Vagina (tissue), 2 donors: ENCODE measurements at regions not wholly inside any gene's neighbourhood (a gene's known extent, or its start where the extent isn't known, plus 50 kb on each side); places are given as distances from the start of the nearest gene placed in this dataset.

Experiments
- DNase-seq, 2 donors: peaks; one replicate each; pipeline ENCODE4 v3.0.0-alpha.2; 2017; ENCODE audit errors: extremely low spot score in 2 of 2
- H3K27ac ChIP-seq: fragments of 200-600 bp; sonication (generic); one replicate; pipeline ENCODE4 v1.5.1; 2019
- H3K27me3 ChIP-seq: fragments of 200-600 bp; sonication (generic); one replicate; pipeline ENCODE4 v1.5.1; 2019
- H3K36me3 ChIP-seq, 2 donors: fragments of 200-600 bp; sonication (generic); one replicate each; pipeline ENCODE4 v1.5.1; 2017 to 2019
- H3K4me1 ChIP-seq: fragments of 200-600 bp; sonication (generic); one replicate; pipeline ENCODE4 v1.5.1; 2019
- H3K4me3 ChIP-seq, 2 donors: fragments of 200-600 bp; sonication (generic); 1 replicate in 1 of 2; 2 replicates in 1 of 2; pipeline ENCODE4 v1.5.1; 2016 to 2019
- H3K9me3 ChIP-seq: fragments of 200-600 bp; sonication (generic); one replicate; pipeline ENCODE4 v1.5.1; 2019
- CTCF ChIP-seq, 3 experiments: fragments of 450-650 bp in 2 of 3; fragments of 200-600 bp in 1 of 3; sonication (generic) in 1 of 3; IDR thresholded peaks; one replicate each; pipeline ENCODE4 v1.5.1; 2017 to 2019; ENCODE audit warnings: antibody characterized with exemption in 3 of 3, mild to moderate bottlenecking in 2 of 3, moderate library complexity in 2 of 3
- POLR2A ChIP-seq, 2 donors: fragments of 450-650 bp; IDR thresholded peaks; one replicate each; pipeline ENCODE4 v1.6.1; 2017; ENCODE audit warnings: antibody characterized with exemption in 2 of 2, mild to moderate bottlenecking in 2 of 2, moderate library complexity in 2 of 2
- POLR2AphosphoS5 ChIP-seq, 2 donors: sonication (generic); formaldehyde crosslinking; IDR thresholded peaks; one replicate each; pipeline ENCODE4 v1.9.0; 2017; ENCODE audit warnings: antibody characterized with exemption in 2 of 2, mild to moderate bottlenecking in 2 of 2, low read depth in 1 of 2; ENCODE audit not compliant: insufficient read depth in 1 of 2
- intact Hi-C: fragments of 100-400 bp; cut with DNase I; formaldehyde crosslinking; loops from one replicate; pipeline ENCODE4 v1.15.1; 2023

GRCh38 chr3:84074767-84075166 is 884.0 kb upstream of the CADM2 start:
- intact Hi-C loops: no loop called here
- DNase-seq: no peak
- no peaks in the 10 kb centered on the region for H3K36me3 ChIP-seq

GRCh38 chr3:84077479-84077878 is 881.3 kb upstream of the CADM2 start:
- Histone ChIP-seq H3K4me1 (no peaks in the 10 kb centered on the region), H3K36me3 (no peaks in the 10 kb centered on the region), H3K9me3 (no peaks in the 10 kb centered on the region), H3K27ac (no peak overlapping the region), H3K4me3 (no peak overlapping the region), H3K27me3 (no peaks in the 10 kb centered on the region)
- DNase-seq: no peak
- intact Hi-C loops: no loop called here
- no peak for TF ChIP-seq POLR2A (IDR thresholded peaks at IDR 0.05)
- no peak for TF ChIP-seq POLR2AphosphoS5 (IDR thresholded peaks at IDR 0.05; ENCODE audit: insufficient read depth in 1 of 2, low read depth in 1 of 2)
- no peak for TF ChIP-seq CTCF (IDR thresholded peaks at IDR 0.05)

More at GRCh38 chr3:84074767-84075166, 884.0 kb upstream of the CADM2 start:
- Histone ChIP-seq H3K9me3 (no peaks in the 10 kb centered on the region), H3K4me1 (no peaks in the 10 kb centered on the region), H3K4me3 (no peak overlapping the region), H3K27ac (no peak overlapping the region), H3K27me3 (no peaks in the 10 kb centered on the region)
- TF ChIP-seq POLR2A (IDR thresholded peaks at IDR 0.05) (no peak), POLR2AphosphoS5 (IDR thresholded peaks at IDR 0.05; ENCODE audit: insufficient read depth in 1 of 2, low read depth in 1 of 2) (no peak), CTCF (IDR thresholded peaks at IDR 0.05) (no peak)

- H3K27me3 ChIP-seq: no peaks in the 10 kb centered on the region
- intact Hi-C loops: no loop called here
- H3K4me3 ChIP-seq: no peak overlapping the region
- DNase-seq: no peak
- no peak overlapping the region for H3K27ac ChIP-seq
- no peaks in the 10 kb centered on the region for H3K36me3 ChIP-seq
- TF ChIP-seq POLR2AphosphoS5 (IDR thresholded peaks at IDR 0.05; ENCODE audit: insufficient read depth in 1 of 2, low read depth in 1 of 2) (no peak), CTCF (IDR thresholded peaks at IDR 0.05) (no peak), POLR2A (IDR thresholded peaks at IDR 0.05) (no peak)
- no peaks in the 10 kb centered on the region for H3K4me1 ChIP-seq
- no peaks in the 10 kb centered on the region for H3K9me3 ChIP-seq
Observed at GRCh38 chr3:84082726-84083125, 876.1 kb upstream of the CADM2 start.

GRCh38 chr3:84092907-84093306 is 865.9 kb upstream of the CADM2 start:
- Histone ChIP-seq H3K27me3 (no peaks in the 10 kb centered on the region), H3K4me1 (no peaks in the 10 kb centered on the region), H3K9me3 (no peaks in the 10 kb centered on the region), H3K4me3 (no peak overlapping the region), H3K36me3 (no peaks in the 10 kb centered on the region), H3K27ac (no peak overlapping the region)
- intact Hi-C loops: no loop called here
- no peak for DNase-seq
- no peak for TF ChIP-seq CTCF (IDR thresholded peaks at IDR 0.05)
- no peak for TF ChIP-seq POLR2A (IDR thresholded peaks at IDR 0.05)
- TF ChIP-seq POLR2AphosphoS5 (IDR thresholded peaks at IDR 0.05; ENCODE audit: insufficient read depth in 1 of 2, low read depth in 1 of 2): no peak

- no peak for DNase-seq
- Histone ChIP-seq H3K27ac (no peak overlapping the region), H3K9me3 (no peaks in the 10 kb centered on the region), H3K4me1 (no peaks in the 10 kb centered on the region), H3K4me3 (no peak overlapping the region), H3K36me3 (no peaks in the 10 kb centered on the region), H3K27me3 (no peaks in the 10 kb centered on the region)
- no peak for TF ChIP-seq POLR2A (IDR thresholded peaks at IDR 0.05)
- TF ChIP-seq CTCF (IDR thresholded peaks at IDR 0.05): no peak
- TF ChIP-seq POLR2AphosphoS5 (IDR thresholded peaks at IDR 0.05; ENCODE audit: insufficient read depth in 1 of 2, low read depth in 1 of 2): no peak
- intact Hi-C loops: no loop called here
Observed at GRCh38 chr3:84096188-84096587, 862.6 kb upstream of the CADM2 start.
